Spleen (tissue), 11 donors: ENCODE measurements at regions not wholly inside any gene's neighbourhood (a gene's known extent, or its start where the extent isn't known, plus 50 kb on each side); places are given as distances from the start of the nearest gene placed in this dataset.
"Not testable (repeated sequence)": the region's sequence is repeated elsewhere in the genome, so short reads cannot be mapped to it uniquely, and the experiment has no call there.

Source experiments
- DNase-seq: peaks from one replicate; pipeline ENCODE4 v3.0.0-alpha.2; 2020
- H3K27ac ChIP-seq, 8 donors: fragments of 200-600 bp; sonication (generic) in 7 of 8; 1 replicate in 4 of 8; 2 replicates in 4 of 8; pipeline versions ENCODE4 v1.5.0 to v1.8.0; 2016 to 2021; ENCODE audit warnings: inconsistent platforms in 4 of 8, mild to moderate bottlenecking in 4 of 8, moderate library complexity in 1 of 8
- H3K27me3 ChIP-seq, 7 donors: fragments of 200-600 bp; sonication (generic) in 6 of 7; replicated peaks in 1 of 7; 1 replicate in 4 of 7; 2 replicates in 3 of 7; pipeline versions ENCODE4 v1.5.0 to v1.8.0; 2016 to 2021; ENCODE audit warnings: inconsistent platforms in 3 of 7, mild to moderate bottlenecking in 1 of 7
- H3K36me3 ChIP-seq, 6 donors: fragments of 200-600 bp; sonication (generic) in 5 of 6; 1 replicate in 4 of 6; 2 replicates in 2 of 6; pipeline versions ENCODE4 v1.5.0 to v1.8.0; 2016 to 2021; ENCODE audit warnings: inconsistent platforms in 2 of 6
- H3K4me1 ChIP-seq, 6 donors: fragments of 200-600 bp; sonication (generic) in 5 of 6; 1 replicate in 3 of 6; 2 replicates in 3 of 6; pipeline versions ENCODE4 v1.5.0 to v1.8.0; 2016 to 2021; ENCODE audit warnings: inconsistent platforms in 3 of 6
- H3K4me3 ChIP-seq, 8 donors: fragments of 200-600 bp; sonication (generic) in 7 of 8; 1 replicate in 4 of 8; 2 replicates in 4 of 8; pipeline versions ENCODE4 v1.5.0 to v1.8.0; 2016 to 2021; ENCODE audit warnings: inconsistent platforms in 4 of 8, mild to moderate bottlenecking in 4 of 8, moderate library complexity in 2 of 8
- H3K9me3 ChIP-seq, 8 donors: fragments of 200-600 bp; sonication (generic) in 7 of 8; 1 replicate in 4 of 8; 2 replicates in 4 of 8; pipeline versions ENCODE4 v1.5.0 to v1.8.0; 2016 to 2021; ENCODE audit warnings: inconsistent platforms in 4 of 8
- CTCF ChIP-seq, 11 experiments: fragments of 200-600 bp in 7 of 11; fragments of 450-650 bp in 4 of 11; sonication (generic) in 4 of 11; IDR thresholded peaks in 8 of 11; conservative IDR thresholded peaks in 3 of 11; 1 replicate in 7 of 11; 2 replicates in 4 of 11; pipeline versions ENCODE4 v1.4.0 to v1.8.0; 2016 to 2021; ENCODE audit warnings: antibody characterized with exemption in 11 of 11, inconsistent platforms in 4 of 11, mild to moderate bottlenecking in 1 of 11
- POLR2A ChIP-seq, 3 donors: fragments of 450-650 bp; IDR thresholded peaks; one replicate each; pipeline ENCODE4 v1.5.1; 2017; ENCODE audit warnings: antibody characterized with exemption in 3 of 3, mild to moderate bottlenecking in 1 of 3
- POLR2AphosphoS5 ChIP-seq, 3 donors: sonication (generic); formaldehyde crosslinking; IDR thresholded peaks; one replicate each; pipeline ENCODE4 v1.5.1; 2017; ENCODE audit warnings: antibody characterized with exemption in 3 of 3
- WGBS, 5 donors: extraction: QIAGEN DNeasy Blood & Tissue Kit in 3 of 5; methylation state at CpG; one replicate each; pipeline versions ENCODE4 v1.1.5 to v1.1.7; 2013 to 2018; 5-methylcytosine and 5-hydroxymethylcytosine counted together
- intact Hi-C: fragments of 100-400 bp; cut with DNase I; formaldehyde crosslinking; loops from one replicate; pipeline ENCODE4 v1.15.0; 2023; ENCODE audit warnings: low total_unique reads
- donor health status: healthy with polysubstance abuse.
- donor health status: DM: no; HTN: no; CAD: no; lungs with moderate emphysema.
- donor health status: DM: no; HTN: no; CAD: no.
- donor health status: Bipolar disorder and iron deficiency.
- donor health status: healthy.
- donor health status: DM: no; HTN: no; CAD: no.
- donor health status: DM: yes; HTN: yes; CAD: no.

GRCh38 chr17:31631766-31632165, 227.3 kb downstream of the COPRS start:
- 71 to 82% (median 81%) methylated on average over 3 of the region's 3 CpGs for WGBS, 5 donors

GRCh38 chr17:31630866-31631265, 228.2 kb downstream of the COPRS start:
- WGBS, 5 donors = 86 to 97% (median 95%) methylated on average over 8 of the region's 8 CpGs
- H3K9me3 ChIP-seq = peaks cover 0 to 16% (median 8%) of the 10 kb centered on the region in 8 donors
- H3K4me3 ChIP-seq, H3K36me3 ChIP-seq, H3K27me3 ChIP-seq, intact Hi-C loops, H3K27ac ChIP-seq, H3K4me1 ChIP-seq, DNase-seq: not testable (repeated sequence)

More at GRCh38 chr17:31631766-31632165, 227.3 kb downstream of the COPRS start:
- DNase-seq = no peak
- Histone ChIP-seq H3K27ac (no peak overlapping the region), H3K4me1 (no peaks in the 10 kb centered on the region), H3K36me3 (no peaks in the 10 kb centered on the region), H3K4me3 (no peak overlapping the region), H3K27me3 (no peaks in the 10 kb centered on the region), H3K9me3 (peaks cover 0 to 15% (median 5%) of the 10 kb centered on the region in 8 donors)
- intact Hi-C loops = no loop called here
- TF ChIP-seq POLR2A (IDR thresholded peaks at IDR 0.05) (no peak), CTCF (IDR thresholded peaks at IDR 0.05 in 8 of 11, conservative IDR thresholded peaks at IDR 0.05 in 3 of 11) (no peak), POLR2AphosphoS5 (IDR thresholded peaks at IDR 0.05) (no peak)

DNA sequence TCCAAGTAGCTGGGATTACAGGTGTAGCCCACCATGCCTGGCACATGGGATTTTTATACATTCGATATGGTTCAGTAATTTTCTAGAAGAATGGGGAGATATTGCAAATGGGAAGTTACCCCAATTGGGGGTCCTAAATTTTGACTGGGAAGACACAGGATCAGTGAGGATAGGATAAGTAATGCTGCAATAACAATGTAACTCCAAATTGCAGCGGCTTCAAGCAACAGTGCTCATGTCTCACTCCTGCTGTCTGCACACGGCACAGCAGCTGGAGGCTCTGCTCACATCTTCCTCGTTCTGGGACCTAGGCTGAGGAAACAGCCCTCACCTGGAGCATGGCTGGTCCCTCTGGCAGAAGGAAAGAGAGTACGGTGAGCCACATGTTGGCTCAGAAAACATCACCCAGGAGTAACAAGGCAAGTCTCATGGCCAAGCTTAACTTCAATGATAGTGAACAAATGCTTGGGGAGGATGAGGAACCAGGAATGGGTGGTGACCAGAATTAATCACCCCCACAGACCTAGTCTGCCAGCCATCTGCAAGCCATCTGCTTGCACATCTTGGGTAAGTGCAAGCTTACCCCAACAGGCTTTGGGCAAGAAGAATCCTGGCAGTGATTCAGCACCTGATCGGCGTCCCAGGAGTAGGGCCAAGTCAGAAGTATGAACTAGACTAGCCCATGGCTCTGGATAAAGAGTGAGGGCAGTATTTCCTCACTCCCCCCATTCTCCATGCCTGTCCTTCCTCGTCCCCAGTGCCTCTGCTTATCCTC, 229.2 kb downstream of the COPRS start:
- no peaks in the 10 kb centered on the region for H3K27me3 ChIP-seq
- WGBS, 5 donors = 75 to 89% (median 83%) methylated on average over 8 of the region's 8 CpGs
- peaks cover 0 to 26% (median 18%) of the 10 kb centered on the region in 8 donors for H3K9me3 ChIP-seq
- H3K4me1 ChIP-seq = no peaks in the 10 kb centered on the region
- TF ChIP-seq POLR2A (IDR thresholded peaks at IDR 0.05) = no peak
- TF ChIP-seq CTCF (IDR thresholded peaks at IDR 0.05 in 8 of 11, conservative IDR thresholded peaks at IDR 0.05 in 3 of 11) = no peak
- no peak for TF ChIP-seq POLR2AphosphoS5 (IDR thresholded peaks at IDR 0.05)
- no peaks in the 10 kb centered on the region for H3K36me3 ChIP-seq
- no peak overlapping the region for H3K4me3 ChIP-seq
- DNase-seq = no peak
- intact Hi-C loops = no loop called here
- H3K27ac ChIP-seq = no peak overlapping the region

DNA sequence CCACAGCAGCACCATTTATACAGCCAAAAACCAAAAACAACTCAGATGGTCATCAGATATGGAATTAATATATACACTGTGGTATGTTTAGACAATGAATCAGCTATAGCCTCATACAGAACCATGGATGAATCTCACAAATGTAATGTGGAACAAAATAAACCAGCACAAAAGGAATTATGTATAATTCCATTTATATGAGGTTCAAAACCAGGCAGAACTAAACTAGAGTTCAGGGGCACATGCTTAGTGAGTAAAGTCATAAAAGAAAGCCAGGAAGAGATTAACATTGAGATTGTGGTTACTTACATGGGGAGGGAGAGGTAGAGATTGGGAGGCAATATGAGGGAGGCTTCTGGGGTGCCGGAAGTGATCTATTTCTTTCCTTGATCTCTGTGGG, 231.1 kb downstream of the COPRS start:
- 81 to 91% (median 86%) methylated on average over 1 of the region's 1 CpG for WGBS, 5 donors
- TF ChIP-seq POLR2AphosphoS5 (IDR thresholded peaks at IDR 0.05) = no peak
- no peak for TF ChIP-seq CTCF (IDR thresholded peaks at IDR 0.05 in 8 of 11, conservative IDR thresholded peaks at IDR 0.05 in 3 of 11)
- no peak for TF ChIP-seq POLR2A (IDR thresholded peaks at IDR 0.05)
- no peak for DNase-seq
- no peak overlapping the region for H3K27ac ChIP-seq
- H3K9me3 ChIP-seq = peaks cover 0 to 31% (median 26%) of the 10 kb centered on the region in 8 donors
- H3K36me3 ChIP-seq = no peaks in the 10 kb centered on the region
- intact Hi-C loops = no loop called here
- H3K4me3 ChIP-seq = no peak overlapping the region
- H3K4me1 ChIP-seq = no peaks in the 10 kb centered on the region
- H3K27me3 ChIP-seq = peaks cover 0 to 6% (median 0%) of the 10 kb centered on the region in 7 donors
